Sigmoid colon (tissue), 6 donors: ENCODE measurements at regions not wholly inside any gene's neighbourhood (a gene's known extent, or its start where the extent isn't known, plus 50 kb on each side); places are given as distances from the start of the nearest gene placed in this dataset.

Source experiments
- DNase-seq: peaks from one replicate; pipeline ENCODE4 v3.0.0-alpha.2; 2019
- H3K27ac ChIP-seq, 4 donors: fragments of 200-600 bp; sonication (generic); one replicate each; pipeline ENCODE4 v1.5.1; 2016 to 2019; ENCODE audit warnings: mild to moderate bottlenecking in 1 of 4
- H3K27me3 ChIP-seq, 3 donors: fragments of 200-600 bp; sonication (generic); one replicate each; pipeline ENCODE4 v1.5.1; 2019; ENCODE audit warnings: mild to moderate bottlenecking in 1 of 3
- H3K36me3 ChIP-seq, 4 donors: fragments of 200-600 bp; sonication (generic); one replicate each; pipeline ENCODE4 v1.5.1; 2016 to 2019
- H3K4me1 ChIP-seq, 4 donors: fragments of 200-600 bp; sonication (generic); one replicate each; pipeline ENCODE4 v1.5.1; 2017 to 2019
- H3K4me3 ChIP-seq, 4 donors: fragments of 200-600 bp; sonication (generic); one replicate each; pipeline ENCODE4 v1.5.1; 2017 to 2019; ENCODE audit warnings: mild to moderate bottlenecking in 2 of 4, moderate library complexity in 1 of 4
- H3K9me3 ChIP-seq, 4 donors: fragments of 200-600 bp in 3 of 4; sonication (generic) in 3 of 4; one replicate each; pipeline versions ENCODE4 v1.5.1 to v1.6.1; 2013 to 2019
- CTCF ChIP-seq, 4 experiments: fragments of 450-650 bp in 3 of 4; fragments of 200-600 bp in 1 of 4; IDR thresholded peaks; one replicate each; pipeline ENCODE4 v1.5.1; 2016 to 2019; ENCODE audit warnings: antibody characterized with exemption in 4 of 4, mild to moderate bottlenecking in 3 of 4, moderate library complexity in 2 of 4
- EP300 ChIP-seq, 4 donors: sonication (generic); formaldehyde crosslinking; IDR thresholded peaks; one replicate each; pipeline ENCODE4 v1.6.1; 2017; ENCODE audit warnings: antibody characterized with exemption in 4 of 4
- POLR2A ChIP-seq, 2 donors: fragments of 450-650 bp; IDR thresholded peaks; one replicate each; pipeline ENCODE4 v1.6.1; 2016; ENCODE audit warnings: antibody characterized with exemption in 2 of 2, mild to moderate bottlenecking in 2 of 2, moderate library complexity in 2 of 2
- POLR2AphosphoS5 ChIP-seq, 4 donors: sonication (generic); formaldehyde crosslinking; IDR thresholded peaks; one replicate each; pipeline ENCODE4 v1.6.1; 2017; ENCODE audit warnings: antibody characterized with exemption in 4 of 4
- WGBS, 2 donors: extraction: QIAGEN DNeasy Blood & Tissue Kit; methylation state at CpG; one replicate each; pipeline ENCODE4 v1.1.7; 2013; 5-methylcytosine and 5-hydroxymethylcytosine counted together
- intact Hi-C: fragments of 100-400 bp; cut with DNase I; formaldehyde crosslinking; loops from one replicate; pipeline ENCODE4 v1.15.1; 2023
- donor health status: healthy with polysubstance abuse.
- donor health status: healthy.

- Histone ChIP-seq H3K9me3 (no peaks in the 10 kb centered on the region), H3K27ac (peak overlapping the region in 1 of 4 donors; percentile 6), H3K4me1 (peaks cover 0 to 10% (median 0%) of the 10 kb centered on the region in 4 donors), H3K27me3 (no peaks in the 10 kb centered on the region), H3K4me3 (no peak overlapping the region), H3K36me3 (no peaks in the 10 kb centered on the region)
- intact Hi-C loops, result no loop called here
- 81 to 82% methylated on average over 6 of the region's 6 CpGs for WGBS, 2 donors
- no peak for DNase-seq
- no peak for TF ChIP-seq POLR2A (IDR thresholded peaks at IDR 0.05)
- no peak for TF ChIP-seq EP300 (IDR thresholded peaks at IDR 0.05)
- TF ChIP-seq CTCF (IDR thresholded peaks at IDR 0.05), result no peak
- TF ChIP-seq POLR2AphosphoS5 (IDR thresholded peaks at IDR 0.05), result no peak
These were observed 57.7 kb upstream of the TENM3 start for GRCh38 chr4:182185491-182185890.

GRCh38 chr4:182187674-182188073, 55.5 kb upstream of the TENM3 start:
- Histone ChIP-seq H3K4me3 (no peak overlapping the region), H3K9me3 (no peaks in the 10 kb centered on the region), H3K27ac (no peak overlapping the region), H3K4me1 (peaks cover 0 to 10% (median 0%) of the 10 kb centered on the region in 4 donors), H3K27me3 (no peaks in the 10 kb centered on the region), H3K36me3 (no peaks in the 10 kb centered on the region)
- WGBS, 2 donors, result 20 to 49% methylated on average over 2 of the region's 2 CpGs
- DNase-seq, result no peak
- no peak for TF ChIP-seq CTCF (IDR thresholded peaks at IDR 0.05)
- intact Hi-C loops, result no loop called here

- intact Hi-C loops, result no loop called here
- no peak overlapping the region for H3K4me3 ChIP-seq
- H3K36me3 ChIP-seq, result no peaks in the 10 kb centered on the region
- H3K9me3 ChIP-seq, result no peaks in the 10 kb centered on the region
- 83 to 87% methylated on average over 3 of the region's 3 CpGs for WGBS, 2 donors
- H3K27me3 ChIP-seq, result no peaks in the 10 kb centered on the region
- H3K4me1 ChIP-seq, result peaks cover 0 to 10% (median 0%) of the 10 kb centered on the region in 4 donors
- no peak for TF ChIP-seq CTCF (IDR thresholded peaks at IDR 0.05)
- TF ChIP-seq EP300 (IDR thresholded peaks at IDR 0.05), result no peak
- no peak for DNase-seq
- no peak overlapping the region for H3K27ac ChIP-seq
These were observed 54.6 kb upstream of the TENM3 start for GRCh38 chr4:182188622-182189021.

- no peak for DNase-seq
- peaks cover 0 to 10% (median 0%) of the 10 kb centered on the region in 4 donors for H3K4me1 ChIP-seq
- no peak overlapping the region for H3K4me3 ChIP-seq
- no peaks in the 10 kb centered on the region for H3K36me3 ChIP-seq
- intact Hi-C loops, result no loop called here
- 70 to 72% methylated on average over 8 of the region's 8 CpGs for WGBS, 2 donors
- no peaks in the 10 kb centered on the region for H3K9me3 ChIP-seq
- no peak for TF ChIP-seq CTCF (IDR thresholded peaks at IDR 0.05)
- TF ChIP-seq POLR2A (IDR thresholded peaks at IDR 0.05), result no peak
- TF ChIP-seq POLR2AphosphoS5 (IDR thresholded peaks at IDR 0.05), result no peak
- TF ChIP-seq EP300 (IDR thresholded peaks at IDR 0.05), result no peak
- H3K27ac ChIP-seq, result no peak overlapping the region
- H3K27me3 ChIP-seq, result no peaks in the 10 kb centered on the region
These were observed 53.9 kb upstream of the TENM3 start for GRCh38 chr4:182189103-182189878.

GRCh38 chr4:182190306-182190705, 52.9 kb upstream of the TENM3 start:
- Histone ChIP-seq H3K36me3 (no peaks in the 10 kb centered on the region), H3K4me3 (no peak overlapping the region)

More at GRCh38 chr4:182190306-182190705, 52.9 kb upstream of the TENM3 start:
- H3K27ac ChIP-seq, result no peak overlapping the region
- no peak for TF ChIP-seq CTCF (IDR thresholded peaks at IDR 0.05)
- TF ChIP-seq POLR2A (IDR thresholded peaks at IDR 0.05), result no peak
- H3K4me1 ChIP-seq, result peaks cover 0 to 10% (median 0%) of the 10 kb centered on the region in 4 donors
- no peaks in the 10 kb centered on the region for H3K9me3 ChIP-seq
- WGBS, 2 donors, result 68 to 81% methylated on average over 8 of the region's 8 CpGs
- intact Hi-C loops, result no loop called here
- H3K27me3 ChIP-seq, result no peaks in the 10 kb centered on the region
- no peak for DNase-seq
